Loucy (cell line): ENCODE measurements at regions not wholly inside any gene's neighbourhood (a gene's known extent, or its start where the extent isn't known, plus 50 kb on each side); places are given as distances from the start of the nearest gene placed in this dataset.

Experiments used
- H2AFZ ChIP-seq: fragments of 200-600 bp; sonication (generic); 2 replicates; pipeline ENCODE4 v1.6.0; 2016; ENCODE audit warnings: antibody characterized with exemption, mild to moderate bottlenecking, low read length, moderate library complexity
- H3F3A ChIP-seq: fragments of 200-600 bp; 2 replicates; pipeline ENCODE4 v1.6.0; 2016; ENCODE audit warnings: antibody characterized with exemption, low read depth, mild to moderate bottlenecking
- H3K27me3 ChIP-seq: fragments of 200-600 bp; sonication (generic); 2 replicates; pipeline ENCODE4 v1.6.1; 2014; ENCODE audit warnings: low read length, mild to moderate bottlenecking; ENCODE audit not compliant: insufficient read depth, poor library complexity, severe bottlenecking
- H3K36me3 ChIP-seq: fragments of 200-600 bp; sonication (generic); 2 replicates; pipeline ENCODE4 v1.6.1; 2016; ENCODE audit warnings: low read length; ENCODE audit not compliant: insufficient read depth
- H3K4me1 ChIP-seq: fragments of 200-600 bp; sonication (generic); 2 replicates; pipeline ENCODE4 v1.5.1; 2014; ENCODE audit warnings: low read length, mild to moderate bottlenecking; ENCODE audit not compliant: insufficient read depth, poor library complexity, severe bottlenecking
- H3K4me2 ChIP-seq: fragments of 200-600 bp; sonication (generic); 2 replicates; pipeline ENCODE4 v1.6.0; 2014; ENCODE audit warnings: antibody characterized with exemption, low read length, low read depth, mild to moderate bottlenecking; ENCODE audit not compliant: poor library complexity, severe bottlenecking
- H3K4me3 ChIP-seq: fragments of 200-600 bp; sonication (generic); 2 replicates; pipeline ENCODE4 v1.5.1; 2014; ENCODE audit warnings: low read length, mild to moderate bottlenecking, mixed read lengths; ENCODE audit not compliant: poor library complexity, severe bottlenecking
- H3K79me2 ChIP-seq: fragments of 200-600 bp; sonication (generic); 2 replicates; pipeline ENCODE4 v1.6.1; 2014; ENCODE audit warnings: low read length; ENCODE audit not compliant: insufficient read depth
- H3K9ac ChIP-seq: fragments of 200-600 bp; sonication (generic); 2 replicates; pipeline ENCODE4 v1.6.0; 2014; ENCODE audit warnings: mild to moderate bottlenecking, low read depth, low read length, moderate library complexity; ENCODE audit not compliant: poor library complexity, severe bottlenecking
- H3K9me2 ChIP-seq: fragments of 200-600 bp; sonication (generic); replicated peaks from 2 replicates; pipeline ENCODE4 v1.6.1; 2016; ENCODE audit warnings: low read depth, low read length, mixed read lengths
- H3K9me3 ChIP-seq: fragments of 200-600 bp; sonication (generic); 2 replicates; pipeline ENCODE4 v1.6.1; 2014; ENCODE audit warnings: mild to moderate bottlenecking, antibody characterized with exemption, low read length, low read depth; ENCODE audit not compliant: insufficient read depth
- H4K20me1 ChIP-seq: fragments of 200-600 bp; sonication (generic); 2 replicates; pipeline ENCODE4 v1.6.0; 2014; ENCODE audit warnings: antibody characterized with exemption, low read length, mild to moderate bottlenecking; ENCODE audit not compliant: insufficient read depth, poor library complexity, severe bottlenecking
- CTCF ChIP-seq: fragments of 200-600 bp; sonication (generic); conservative IDR thresholded peaks from 2 replicates; pipeline ENCODE4 v1.5.1; 2014; ENCODE audit warnings: mild to moderate bottlenecking, antibody characterized with exemption, low read length
- EZH2phosphoT487 ChIP-seq: fragments of 200-600 bp; IDR thresholded peaks from 2 replicates; pipeline ENCODE4 v1.6.1; 2018; ENCODE audit warnings: antibody characterized with exemption, mild to moderate bottlenecking, moderate library complexity, borderline replicate concordance

- Histone ChIP-seq H3K79me2 (no peaks in the 10 kb centered on the region), H3K4me1 (no peaks in the 10 kb centered on the region), H3K4me2 (no peak overlapping the region)
These were observed 387.1 kb upstream of the IZUMO3 start for GRCh38 chr9:24932785-24933184.

GRCh38 chr9:24931894-24932293 lies 386.2 kb upstream of the IZUMO3 start:
- Histone ChIP-seq H3K9me3 (no peaks in the 10 kb centered on the region), H3K9ac (no peak overlapping the region), H3K9me2 (no peaks in the 10 kb centered on the region), H3K79me2 (no peaks in the 10 kb centered on the region), H3F3A (no peaks in the 10 kb centered on the region), H3K4me2 (no peak overlapping the region), H4K20me1 (no peaks in the 10 kb centered on the region), H3K27me3 (no peaks in the 10 kb centered on the region), H3K4me1 (no peaks in the 10 kb centered on the region), H2AFZ (no peak overlapping the region), H3K4me3 (no peak overlapping the region), H3K36me3 (no peaks in the 10 kb centered on the region)
- TF ChIP-seq CTCF (no peak), EZH2phosphoT487 (no peak)

More at GRCh38 chr9:24932785-24933184, 387.1 kb upstream of the IZUMO3 start:
- Histone ChIP-seq H3K9me2 (no peaks in the 10 kb centered on the region), H2AFZ (no peak overlapping the region), H3K9ac (no peak overlapping the region), H3K9me3 (no peaks in the 10 kb centered on the region), H3K27me3 (no peaks in the 10 kb centered on the region), H4K20me1 (no peaks in the 10 kb centered on the region), H3K4me3 (no peak overlapping the region), H3F3A (no peaks in the 10 kb centered on the region), H3K36me3 (no peaks in the 10 kb centered on the region)
- TF ChIP-seq CTCF (no peak), EZH2phosphoT487 (no peak)

DNA sequence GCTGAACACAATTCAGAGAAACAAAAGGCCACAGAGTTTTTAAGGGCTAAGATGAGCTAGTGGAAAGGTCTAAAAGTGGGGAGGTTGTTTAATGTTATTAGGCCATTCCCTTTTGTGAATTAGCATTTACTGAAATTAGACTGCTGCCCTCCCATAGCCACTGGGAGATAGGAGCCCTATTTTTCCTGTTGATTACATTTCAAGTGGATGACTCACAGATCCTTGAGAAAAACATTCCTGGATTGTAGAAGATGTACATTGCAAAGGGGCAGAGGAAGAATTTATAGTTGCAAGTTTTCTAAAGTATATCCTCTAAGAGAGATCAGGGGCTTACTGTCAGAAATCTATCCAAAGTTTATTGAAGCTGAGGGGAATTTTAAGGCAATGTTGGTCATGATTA lies 367.1 kb upstream of the IZUMO3 start:
- Histone ChIP-seq H3K4me3 (no peak overlapping the region), H3K4me2 (no peak overlapping the region), H3K36me3 (no peaks in the 10 kb centered on the region), H3K9me2 (no peaks in the 10 kb centered on the region), H3F3A (no peaks in the 10 kb centered on the region), H2AFZ (no peak overlapping the region), H3K79me2 (no peaks in the 10 kb centered on the region), H3K9ac (no peak overlapping the region), H4K20me1 (no peaks in the 10 kb centered on the region), H3K9me3 (no peaks in the 10 kb centered on the region), H3K4me1 (no peaks in the 10 kb centered on the region), H3K27me3 (no peaks in the 10 kb centered on the region)
- TF ChIP-seq EZH2phosphoT487 (no peak), CTCF (no peak)
